Embryonic facial prominence (tissue), 1 donor: ENCODE measurements at regions not wholly inside any gene's neighbourhood (a gene's known extent, or its start where the extent isn't known, plus 50 kb on each side); places are given as distances from the start of the nearest gene placed in this dataset.

Experiments
- DNase-seq: peaks from one replicate; pipeline ENCODE4 v3.0.0-alpha.2; 2016; ENCODE audit errors: extremely low spot score

- DNase-seq, result no peak
Observed at GRCh38 chr19:30153326-30154210, 211.5 kb downstream of the URI1 start.

DNA sequence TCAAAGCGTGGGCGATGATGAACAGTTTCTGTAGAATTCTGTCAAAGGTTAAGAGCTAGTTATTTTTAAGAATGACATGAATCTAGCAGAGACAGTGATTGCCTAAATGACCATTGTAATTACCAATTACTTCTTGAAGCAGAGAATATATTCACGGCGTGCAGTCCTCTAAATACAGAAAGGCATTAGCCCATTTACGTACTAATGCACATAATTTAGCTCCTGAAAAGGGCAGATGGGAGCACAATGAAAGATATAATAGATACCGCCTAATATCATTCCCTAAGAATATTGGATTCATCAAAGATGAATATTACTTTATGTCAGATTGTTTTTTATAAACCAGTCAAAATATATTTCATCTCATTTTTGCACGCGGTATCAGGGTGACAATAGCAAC, 212.4 kb downstream of the URI1 start:
- DNase-seq, result no peak

DNA sequence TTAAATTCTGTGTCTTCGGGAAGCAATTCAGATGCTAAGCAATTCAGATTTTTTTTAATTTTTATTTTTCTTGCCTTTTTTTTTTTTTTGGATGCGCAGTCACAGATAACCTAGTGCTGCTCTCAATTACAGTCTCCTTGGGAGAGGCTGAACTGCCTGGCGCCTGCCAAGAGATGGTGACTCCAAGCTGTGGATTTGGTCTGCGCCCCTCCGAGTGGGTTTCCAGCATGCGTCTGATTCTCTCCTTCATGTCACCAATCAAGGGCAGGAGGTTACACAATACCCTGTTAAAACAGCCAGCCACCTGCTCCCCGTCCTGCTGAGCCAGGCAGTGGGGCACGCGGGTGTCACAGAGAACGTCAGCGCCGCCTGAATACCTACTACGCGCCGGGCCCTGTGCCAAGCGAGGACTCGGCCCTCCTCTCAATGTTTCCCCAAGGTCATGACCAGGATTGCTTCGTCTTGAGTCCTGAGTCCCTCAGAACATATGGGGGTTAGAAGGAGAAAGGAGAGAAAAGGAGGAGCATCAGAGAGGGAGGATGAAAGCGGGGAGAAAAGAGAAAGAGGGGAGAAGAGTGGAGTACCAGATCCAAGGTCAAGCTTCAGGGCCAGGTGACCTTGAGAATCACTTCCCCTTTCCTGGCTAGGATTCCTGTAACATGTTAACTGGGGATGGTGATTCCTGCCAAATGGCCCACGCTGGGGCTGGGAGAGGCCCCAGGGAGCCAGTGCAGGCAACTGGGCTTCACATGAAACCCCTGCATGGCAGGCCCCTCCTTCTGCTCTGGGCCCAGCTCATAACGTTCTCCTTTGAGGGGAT, 213.6 kb downstream of the URI1 start:
- no peak for DNase-seq

DNA sequence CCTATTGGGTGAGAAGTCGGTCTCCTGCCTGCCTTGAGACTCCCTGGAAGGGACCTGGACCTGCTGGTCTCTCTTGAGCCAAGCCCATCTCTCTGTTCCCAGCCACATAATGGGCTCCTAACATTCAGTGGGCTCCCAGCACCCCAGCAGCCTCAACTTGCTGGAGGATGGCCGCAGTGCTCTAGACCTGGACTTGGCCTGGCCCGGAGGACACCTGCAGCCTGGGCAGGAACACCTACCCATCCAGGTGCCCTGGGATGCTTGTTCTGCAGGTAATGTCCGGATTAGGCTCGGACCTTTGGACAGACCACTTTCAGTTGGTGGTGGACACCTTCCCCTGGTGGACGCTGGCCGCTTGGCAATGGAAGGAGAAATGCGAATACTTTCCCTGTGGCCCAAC, 214.6 kb downstream of the URI1 start:
- DNase-seq, result no peak

DNA sequence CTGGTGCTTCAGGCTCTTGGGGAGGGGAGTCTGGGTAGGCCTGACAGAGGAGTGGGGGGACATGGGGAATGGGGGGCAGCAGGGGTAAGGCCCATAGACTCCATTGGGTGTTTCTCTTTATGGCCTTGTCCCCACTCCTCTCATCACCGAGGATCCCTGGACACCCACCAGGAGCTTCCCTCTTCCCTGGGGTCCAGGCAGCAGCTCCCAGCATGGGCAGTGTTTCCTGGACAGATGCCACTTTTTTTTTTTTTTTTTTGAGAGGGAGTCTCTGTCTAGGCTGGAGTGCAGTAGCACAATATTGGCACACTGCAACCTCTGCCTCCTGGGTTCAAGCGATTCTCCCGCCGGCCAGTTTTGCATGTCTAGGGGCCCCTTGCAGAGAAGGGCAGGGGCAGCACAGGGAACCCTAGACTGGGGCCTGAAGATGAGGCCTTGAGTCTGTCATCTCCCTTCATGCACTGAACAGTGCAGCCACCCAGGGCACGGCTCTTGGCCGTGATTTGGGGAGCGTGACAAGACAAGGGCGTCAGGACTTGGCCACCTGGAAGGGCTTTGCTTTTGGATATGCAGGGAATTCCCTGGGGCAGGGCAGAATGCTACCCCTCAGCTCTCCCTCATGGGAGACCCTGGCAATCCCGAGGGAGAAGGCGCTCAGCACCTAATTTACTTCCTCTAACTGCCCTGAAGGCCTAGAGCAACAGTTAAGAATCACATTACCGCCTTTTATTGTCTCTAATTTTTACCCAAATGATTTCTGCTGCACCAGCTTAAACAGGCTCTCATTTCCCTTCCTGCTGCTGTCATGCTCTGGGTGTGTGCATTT, 213.9 kb upstream of the ZNF536 start:
- no peak for DNase-seq

DNA sequence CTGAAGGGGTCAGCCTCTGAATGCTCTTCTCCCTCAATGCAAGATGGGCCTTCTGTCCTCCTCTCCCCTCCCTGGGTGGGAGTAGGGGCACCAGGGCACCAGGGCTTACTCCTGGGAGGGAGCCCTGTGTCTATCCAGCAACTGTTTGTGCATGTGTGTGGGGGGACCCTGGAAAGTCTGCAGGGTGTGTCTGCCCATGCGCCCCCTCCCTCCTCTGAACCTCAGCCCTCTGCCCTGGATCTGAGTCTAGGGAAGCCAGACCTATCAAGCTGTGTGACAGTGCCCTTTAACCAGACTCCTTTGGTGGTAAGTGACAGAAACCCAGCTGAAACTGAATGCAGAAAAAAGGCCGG, 213.3 kb upstream of the ZNF536 start:
- DNase-seq, result no peak

DNA sequence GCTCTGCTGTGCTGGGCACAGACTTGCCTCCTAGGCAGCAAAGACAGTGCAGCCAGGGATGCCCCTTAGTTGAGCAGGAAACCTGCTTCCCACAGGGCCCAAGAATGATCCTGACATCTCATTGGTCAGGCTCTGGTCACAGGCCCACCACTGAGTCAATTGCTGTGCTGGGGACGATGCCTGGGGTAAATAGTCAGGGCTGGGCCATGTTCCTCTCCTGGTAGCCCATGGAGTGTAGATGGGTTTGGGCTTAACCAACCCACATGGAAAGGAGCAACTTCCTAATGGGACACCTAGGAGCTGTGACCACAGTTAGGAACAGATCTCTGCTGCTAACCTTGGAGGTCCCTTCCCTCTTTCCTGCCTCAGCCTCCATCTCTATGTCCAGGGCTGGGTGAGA, 212.5 kb upstream of the ZNF536 start:
- DNase-seq, result no peak

GRCh38 chr19:30160426-30160825, 211.8 kb upstream of the ZNF536 start:
- DNase-seq, result no peak

- DNase-seq, result no peak
Observed at GRCh38 chr19:30161021-30161655, 211.0 kb upstream of the ZNF536 start.

- DNase-seq, result no peak
Observed at GRCh38 chr19:30161770-30162169, 210.4 kb upstream of the ZNF536 start.

DNA sequence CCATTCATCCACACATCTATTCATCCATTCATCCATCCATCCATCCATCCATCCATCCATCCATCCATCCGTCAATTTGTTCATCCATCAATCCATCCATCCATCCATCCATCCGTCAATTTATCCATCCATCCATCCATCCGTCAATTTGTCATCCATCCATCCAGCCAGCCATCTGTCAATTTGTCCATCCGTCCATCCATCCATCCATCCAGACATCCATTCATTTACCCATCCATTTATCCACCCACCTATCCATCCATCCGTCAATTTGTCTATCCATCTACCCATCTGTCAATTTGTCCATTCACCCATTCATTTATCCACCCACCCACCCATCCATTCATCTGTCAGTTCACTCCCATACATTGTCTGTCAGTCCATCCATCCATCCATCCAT, 209.5 kb upstream of the ZNF536 start:
- no peak for DNase-seq

- DNase-seq, result no peak
Observed at GRCh38 chr19:30163663-30164062, 208.5 kb upstream of the ZNF536 start.

DNA sequence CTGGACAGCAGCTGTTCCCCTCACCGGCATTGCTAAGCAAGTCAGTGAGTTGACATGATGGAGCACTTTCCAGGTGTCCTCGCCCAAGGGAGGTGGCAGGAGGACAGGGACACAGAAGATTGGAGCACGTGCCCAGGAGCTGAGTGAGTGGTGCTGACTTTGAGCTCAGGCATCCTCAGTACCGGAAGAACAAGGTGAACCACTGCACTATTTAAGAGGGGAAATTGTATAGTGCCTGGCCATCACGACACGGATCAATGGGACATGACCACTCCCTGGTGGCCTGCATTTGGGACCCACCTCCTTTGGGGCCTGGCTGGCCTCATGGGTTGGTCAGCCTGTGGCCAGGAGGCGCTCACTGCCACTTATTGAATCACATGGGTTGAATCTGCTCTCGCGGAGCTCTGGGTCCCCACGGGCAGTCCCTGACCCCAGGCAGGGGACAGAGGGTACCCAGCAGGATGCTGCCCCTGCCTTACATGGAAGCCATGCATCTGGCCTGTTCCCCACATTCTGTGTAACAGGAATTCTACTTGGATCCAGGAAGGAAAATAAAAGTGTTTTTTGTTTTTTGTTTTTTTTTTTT, 206.9 kb upstream of the ZNF536 start:
- DNase-seq, result no peak

- DNase-seq, result no peak
Observed at GRCh38 chr19:30167206-30167868, 204.8 kb upstream of the ZNF536 start.

GRCh38 chr19:30167976-30168635, 204.1 kb upstream of the ZNF536 start:
- DNase-seq, result no peak

- DNase-seq, result no peak
Observed at GRCh38 chr19:30168760-30169159, 203.4 kb upstream of the ZNF536 start.

- DNase-seq, result no peak
Observed at GRCh38 chr19:30169196-30169900, 202.8 kb upstream of the ZNF536 start.

DNA sequence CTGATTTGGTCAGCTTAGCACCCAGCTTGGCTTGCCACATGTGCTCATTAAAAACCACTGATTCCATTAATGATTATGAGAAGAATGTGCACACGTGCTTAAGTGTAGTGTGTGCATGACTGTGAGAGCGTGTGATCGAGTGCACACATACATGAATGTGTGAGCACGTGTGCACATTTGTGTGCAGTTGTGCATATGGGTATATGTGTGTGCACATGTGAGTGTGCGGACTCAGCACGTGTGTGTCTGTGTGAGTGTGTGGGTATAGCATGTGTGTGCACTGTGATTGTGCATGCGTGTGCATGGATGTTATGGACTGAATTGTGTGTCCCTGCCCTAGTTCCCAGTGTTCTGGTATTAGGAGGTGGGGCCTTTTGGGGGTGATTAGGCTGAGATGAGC, 202.1 kb upstream of the ZNF536 start:
- DNase-seq, result no peak

GRCh38 chr19:30170495-30171137, 201.6 kb upstream of the ZNF536 start:
- DNase-seq, result no peak
